ENCODE measurements at regions not wholly inside any gene's neighbourhood (a gene's known extent, or its start where the extent isn't known, plus 50 kb on each side); places are given as distances from the start of the nearest gene placed in this dataset.

GRCh38 chr20:53786071-53786444, 192.4 kb upstream of the ZNF217 start:
- Histone ChIP-seq H3K9me3 (ENCODE audit: low read depth) (no peaks in the 10 kb centered on the region), H3K27ac (no peak overlapping the region)

GRCh38 chr20:53785320-53785719, 191.7 kb upstream of the ZNF217 start:
- no peak overlapping the region for H3K27ac ChIP-seq
- no peaks in the 10 kb centered on the region for H3K9me3 ChIP-seq (ENCODE audit: low read depth)
- no peaks in the 10 kb centered on the region for H4K20me1 ChIP-seq (ENCODE audit: insufficient read depth)
- H3K79me2 ChIP-seq (ENCODE audit: insufficient read depth) = no peaks in the 10 kb centered on the region
- no peak overlapping the region for H3K9ac ChIP-seq
- TF ChIP-seq EZH2phosphoT487 (IDR thresholded peaks at IDR 0.05; ENCODE audit: insufficient read depth, low read depth) (no peak), EZH2 (IDR thresholded peaks at IDR 0.05; ENCODE audit: insufficient read depth, poor library complexity, severe bottlenecking) (no peak)
- H3K4me3 ChIP-seq = no peak overlapping the region
- H3K4me1 ChIP-seq (ENCODE audit: insufficient read depth) = peaks cover 13% of the 10 kb centered on the region
- H3F3A ChIP-seq (ENCODE audit: insufficient read depth) = peaks cover 12% of the 10 kb centered on the region
- H2AFZ ChIP-seq = no peak overlapping the region
- no peaks in the 10 kb centered on the region for H3K9me2 ChIP-seq (ENCODE audit: insufficient read depth)
- no peaks in the 10 kb centered on the region for H3K36me3 ChIP-seq (ENCODE audit: low read depth)
- H3K27me3 ChIP-seq (replicated peaks; ENCODE audit: insufficient read depth) = no peaks in the 10 kb centered on the region
- WGBS, 2 experiments (ENCODE audit: low coverage in 1 of 2, low lambda C conversion rate in 2 of 2, missing lambda C conversion rate in 2 of 2) = 85 to 92% methylated on average over 3 of the region's 3 CpGs
- H3K4me2 ChIP-seq (ENCODE audit: unreplicated experiment) = no peak overlapping the region
- DNase-seq = no peak
- in situ Hi-C loops (cut with MboI) = no loop called here

More at GRCh38 chr20:53786071-53786444, 192.4 kb upstream of the ZNF217 start:
- H3K4me3 ChIP-seq = no peak overlapping the region
- in situ Hi-C loops (cut with MboI) = no loop called here
- H3K36me3 ChIP-seq (ENCODE audit: low read depth) = no peaks in the 10 kb centered on the region
- DNase-seq = no peak
- peaks cover 21% of the 10 kb centered on the region for H3K4me1 ChIP-seq (ENCODE audit: insufficient read depth)
- peaks cover 19% of the 10 kb centered on the region for H3F3A ChIP-seq (ENCODE audit: insufficient read depth)
- no peaks in the 10 kb centered on the region for H3K9me2 ChIP-seq (ENCODE audit: insufficient read depth)
- H2AFZ ChIP-seq = no peak overlapping the region
- H3K79me2 ChIP-seq (ENCODE audit: insufficient read depth) = no peaks in the 10 kb centered on the region
- 70 to 77% methylated on average over 3 of the region's 3 CpGs for WGBS, 2 experiments (ENCODE audit: low coverage in 1 of 2, low lambda C conversion rate in 2 of 2, missing lambda C conversion rate in 2 of 2)
- no peak overlapping the region for H3K9ac ChIP-seq
- TF ChIP-seq EZH2 (IDR thresholded peaks at IDR 0.05; ENCODE audit: insufficient read depth, poor library complexity, severe bottlenecking) (no peak), EZH2phosphoT487 (IDR thresholded peaks at IDR 0.05; ENCODE audit: insufficient read depth, low read depth) (no peak)
- no peaks in the 10 kb centered on the region for H3K27me3 ChIP-seq (replicated peaks; ENCODE audit: insufficient read depth)
- no peaks in the 10 kb centered on the region for H4K20me1 ChIP-seq (ENCODE audit: insufficient read depth)
- no peak overlapping the region for H3K4me2 ChIP-seq (ENCODE audit: unreplicated experiment)

- 95 to 97% methylated on average over 3 of the region's 3 CpGs for WGBS, 2 experiments (ENCODE audit: low coverage in 1 of 2, low lambda C conversion rate in 2 of 2, missing lambda C conversion rate in 2 of 2)
- H3K4me1 ChIP-seq (ENCODE audit: insufficient read depth) = no peaks in the 10 kb centered on the region
- H3F3A ChIP-seq (ENCODE audit: insufficient read depth) = no peaks in the 10 kb centered on the region
- in situ Hi-C loops (cut with MboI) = no loop called here
- no peaks in the 10 kb centered on the region for H3K36me3 ChIP-seq (ENCODE audit: low read depth)
- TF ChIP-seq EZH2phosphoT487 (IDR thresholded peaks at IDR 0.05; ENCODE audit: insufficient read depth, low read depth) = no peak
- TF ChIP-seq EZH2 (IDR thresholded peaks at IDR 0.05; ENCODE audit: insufficient read depth, poor library complexity, severe bottlenecking) = no peak
- no peak overlapping the region for H2AFZ ChIP-seq
- DNase-seq = no peak
- no peaks in the 10 kb centered on the region for H3K27me3 ChIP-seq (replicated peaks; ENCODE audit: insufficient read depth)
- no peak overlapping the region for H3K4me2 ChIP-seq (ENCODE audit: unreplicated experiment)
- H4K20me1 ChIP-seq (ENCODE audit: insufficient read depth) = no peaks in the 10 kb centered on the region
- no peaks in the 10 kb centered on the region for H3K9me2 ChIP-seq (ENCODE audit: insufficient read depth)
- no peak overlapping the region for H3K4me3 ChIP-seq
- no peaks in the 10 kb centered on the region for H3K79me2 ChIP-seq (ENCODE audit: insufficient read depth)
- H3K9ac ChIP-seq = no peak overlapping the region
- no peaks in the 10 kb centered on the region for H3K9me3 ChIP-seq (ENCODE audit: low read depth)
- no peak overlapping the region for H3K27ac ChIP-seq
These were observed 190.1 kb upstream of the ZNF217 start for GRCh38 chr20:53783768-53784167.

GRCh38 chr20:53782612-53783246, 189.1 kb upstream of the ZNF217 start:
- Histone ChIP-seq H3K36me3 (ENCODE audit: low read depth) (no peaks in the 10 kb centered on the region), H3K79me2 (ENCODE audit: insufficient read depth) (no peaks in the 10 kb centered on the region), H2AFZ (no peak overlapping the region), H3K4me1 (ENCODE audit: insufficient read depth) (no peaks in the 10 kb centered on the region), H3K4me3 (no peak overlapping the region), H3K9me2 (ENCODE audit: insufficient read depth) (no peaks in the 10 kb centered on the region), H3K27ac (no peak overlapping the region), H3F3A (ENCODE audit: insufficient read depth) (no peaks in the 10 kb centered on the region), H3K9ac (no peak overlapping the region), H3K27me3 (replicated peaks; ENCODE audit: insufficient read depth) (no peaks in the 10 kb centered on the region), H4K20me1 (ENCODE audit: insufficient read depth) (no peaks in the 10 kb centered on the region), H3K4me2 (ENCODE audit: unreplicated experiment) (no peak overlapping the region), H3K9me3 (ENCODE audit: low read depth) (no peaks in the 10 kb centered on the region)
- TF ChIP-seq EZH2 (IDR thresholded peaks at IDR 0.05; ENCODE audit: insufficient read depth, poor library complexity, severe bottlenecking) = no peak
- TF ChIP-seq EZH2phosphoT487 (IDR thresholded peaks at IDR 0.05; ENCODE audit: insufficient read depth, low read depth) = no peak
- in situ Hi-C loops (cut with MboI) = no loop called here
- DNase-seq = no peak
- 97% methylated on average over 4 of the region's 4 CpGs for WGBS, 2 experiments (ENCODE audit: low coverage in 1 of 2, low lambda C conversion rate in 2 of 2, missing lambda C conversion rate in 2 of 2)
